SH-SY5Y (cell line): ENCODE measurements at regions not wholly inside any gene's neighbourhood (a gene's known extent, or its start where the extent isn't known, plus 50 kb on each side); places are given as distances from the start of the nearest gene placed in this dataset.

ENCODE experiments used
- GATA2 ChIP-seq: IDR thresholded peaks from 2 replicates; pipeline ENCODE4 v1.6.1; 2011; ENCODE audit warnings: mild to moderate bottlenecking, low read depth, low read length
- GATA3 ChIP-seq: IDR thresholded peaks from 2 replicates; pipeline ENCODE4 v1.6.1; 2011; ENCODE audit warnings: low read depth, mild to moderate bottlenecking, low read length, moderate library complexity

GRCh38 chr15:35925275-35926006 is 379.5 kb upstream of the DPH6 start:
- TF ChIP-seq GATA2 = no peak
- TF ChIP-seq GATA3 = no peak
